ENCODE measurements at regions not wholly inside any gene's neighbourhood (a gene's known extent, or its start where the extent isn't known, plus 50 kb on each side); places are given as distances from the start of the nearest gene placed in this dataset.

DNA sequence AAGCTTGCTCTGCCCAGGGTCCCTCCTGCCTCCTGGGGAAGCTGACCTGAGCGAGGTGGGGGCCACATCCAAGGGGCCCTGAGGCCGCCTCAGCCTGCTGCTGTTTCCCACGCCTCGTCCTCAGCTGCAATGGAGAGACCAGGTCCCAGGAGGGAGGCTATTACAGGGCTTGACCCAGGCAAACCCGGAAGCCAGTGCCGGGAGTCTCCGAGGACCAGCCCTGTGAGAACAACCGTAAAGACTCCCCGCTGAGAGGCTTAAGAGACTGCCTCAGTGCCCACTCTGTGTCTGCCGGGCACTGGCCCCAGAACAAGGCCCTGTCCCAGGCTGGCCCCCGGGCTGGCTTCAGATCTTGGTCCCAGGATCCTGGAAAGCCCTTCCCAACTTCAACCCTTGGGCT is 124.3 kb upstream of the FGF3 start:
- Histone ChIP-seq H3K9ac (ENCODE audit: low read length) (no peak overlapping the region), H3K9me3 (ENCODE audit: control extremely low read depth in 1 of 3, control insufficient read depth in 2 of 3, insufficient read depth in 1 of 3, low read length in 2 of 3) (peaks cover 0 to 10% (median 0%) of the 10 kb centered on the region in 3 donors), H3K4me2 (replicated peaks; ENCODE audit: low read depth, low read length, poor library complexity, severe bottlenecking) (no peak overlapping the region), H3K36me3 (replicated peaks in 1 of 2; ENCODE audit: control extremely low read depth in 1 of 2, control insufficient read depth in 1 of 2, extremely low read depth in 1 of 2, insufficient read depth in 2 of 2, low read length in 1 of 2) (no peaks in the 10 kb centered on the region), H3K4me1 (ENCODE audit: control insufficient read depth in 2 of 2, insufficient read depth in 2 of 2, low read length in 2 of 2) (no peaks in the 10 kb centered on the region), H3K4me3 (ENCODE audit: control extremely low read depth in 1 of 5, extremely low read depth in 1 of 5, insufficient read depth in 1 of 5, low read depth in 2 of 5, low read length in 4 of 5) (no peak overlapping the region), H3K27me3 (replicated peaks in 1 of 4; ENCODE audit: control extremely low read depth in 1 of 4, control insufficient read depth in 3 of 4, insufficient read depth in 4 of 4, low read length in 3 of 4) (peaks cover 0 to 13% (median 0%) of the 10 kb centered on the region in 4 experiments), H3K27ac (ENCODE audit: low read length in 2 of 2) (no peak overlapping the region), H2AFZ (ENCODE audit: insufficient read depth, low read depth, low read length, poor library complexity, severe bottlenecking) (no peak overlapping the region), H3K79me2 (ENCODE audit: control insufficient read depth, insufficient read depth, low read length) (no peaks in the 10 kb centered on the region), H4K20me1 (ENCODE audit: control insufficient read depth, insufficient read depth, low read length, poor library complexity, severe bottlenecking) (no peaks in the 10 kb centered on the region)
- Mint-ChIP-seq H3K9me3 (ENCODE audit: insufficient read depth) (no peaks in the 10 kb centered on the region), H3K4me3 (no peak overlapping the region), H3K4me1 (no peaks in the 10 kb centered on the region), H3K27ac (no peak overlapping the region), H3K27me3 (peaks cover 28% of the 10 kb centered on the region)
- TF ChIP-seq, protein P1, sequence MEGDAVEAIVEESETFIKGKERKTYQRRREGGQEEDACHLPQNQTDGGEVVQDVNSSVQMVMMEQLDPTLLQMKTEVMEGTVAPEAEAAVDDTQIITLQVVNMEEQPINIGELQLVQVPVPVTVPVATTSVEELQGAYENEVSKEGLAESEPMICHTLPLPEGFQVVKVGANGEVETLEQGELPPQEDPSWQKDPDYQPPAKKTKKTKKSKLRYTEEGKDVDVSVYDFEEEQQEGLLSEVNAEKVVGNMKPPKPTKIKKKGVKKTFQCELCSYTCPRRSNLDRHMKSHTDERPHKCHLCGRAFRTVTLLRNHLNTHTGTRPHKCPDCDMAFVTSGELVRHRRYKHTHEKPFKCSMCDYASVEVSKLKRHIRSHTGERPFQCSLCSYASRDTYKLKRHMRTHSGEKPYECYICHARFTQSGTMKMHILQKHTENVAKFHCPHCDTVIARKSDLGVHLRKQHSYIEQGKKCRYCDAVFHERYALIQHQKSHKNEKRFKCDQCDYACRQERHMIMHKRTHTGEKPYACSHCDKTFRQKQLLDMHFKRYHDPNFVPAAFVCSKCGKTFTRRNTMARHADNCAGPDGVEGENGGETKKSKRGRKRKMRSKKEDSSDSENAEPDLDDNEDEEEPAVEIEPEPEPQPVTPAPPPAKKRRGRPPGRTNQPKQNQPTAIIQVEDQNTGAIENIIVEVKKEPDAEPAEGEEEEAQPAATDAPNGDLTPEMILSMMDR (IDR thresholded peaks at IDR 0.05): no peak
- TF ChIP-seq EZH2 (IDR thresholded peaks at IDR 0.05; ENCODE audit: borderline replicate concordance, insufficient read depth, low read depth, low read length, poor library complexity, severe bottlenecking): no peak
- intact Hi-C loops (cut with micrococcal nuclease): no loop called here
- WGBS (ENCODE audit: insufficient coverage): 78% methylated on average over 11 of the region's 11 CpGs
- ChIA-PET CTCF (no interaction called here), POLR2A (no interaction called here)
- DNase-seq (no peak), ATAC-seq (ENCODE audit: low read depth) (no peak)

- no peak for TF ChIP-seq EZH2 (IDR thresholded peaks at IDR 0.05; ENCODE audit: borderline replicate concordance, insufficient read depth, low read depth, low read length, poor library complexity, severe bottlenecking)
- TF ChIP-seq, protein P1 (IDR thresholded peaks at IDR 0.05): no peak
- Mint-ChIP-seq H3K9me3 (ENCODE audit: insufficient read depth) (no peaks in the 10 kb centered on the region), H3K4me3 (no peak overlapping the region), H3K27me3 (peaks cover 28% of the 10 kb centered on the region), H3K4me1 (no peaks in the 10 kb centered on the region), H3K27ac (no peak overlapping the region)
- H3K79me2 ChIP-seq (ENCODE audit: control insufficient read depth, insufficient read depth, low read length): no peaks in the 10 kb centered on the region
- H3K27ac ChIP-seq (ENCODE audit: low read length in 2 of 2): no peak overlapping the region
- no peak overlapping the region for H3K4me3 ChIP-seq (ENCODE audit: control extremely low read depth in 1 of 5, extremely low read depth in 1 of 5, insufficient read depth in 1 of 5, low read depth in 2 of 5, low read length in 4 of 5)
- no peak for ATAC-seq (ENCODE audit: low read depth)
- peaks cover 0 to 13% (median 0%) of the 10 kb centered on the region in 3 donors for H3K9me3 ChIP-seq (ENCODE audit: control extremely low read depth in 1 of 3, control insufficient read depth in 2 of 3, insufficient read depth in 1 of 3, low read length in 2 of 3)
- DNase-seq: no peak
- POLR2A ChIA-PET: no interaction called here
- H3K4me1 ChIP-seq (ENCODE audit: control insufficient read depth in 2 of 2, insufficient read depth in 2 of 2, low read length in 2 of 2): no peaks in the 10 kb centered on the region
- no peak overlapping the region for H3K4me2 ChIP-seq (replicated peaks; ENCODE audit: low read depth, low read length, poor library complexity, severe bottlenecking)
- intact Hi-C loops (cut with micrococcal nuclease): no loop called here
- no peak overlapping the region for H3K9ac ChIP-seq (ENCODE audit: low read length)
- WGBS (ENCODE audit: insufficient coverage): 78% methylated on average over 10 of the region's 10 CpGs
- H2AFZ ChIP-seq (ENCODE audit: insufficient read depth, low read depth, low read length, poor library complexity, severe bottlenecking): no peak overlapping the region
- peaks cover 0 to 15% (median 0%) of the 10 kb centered on the region in 4 experiments for H3K27me3 ChIP-seq (replicated peaks in 1 of 4; ENCODE audit: control extremely low read depth in 1 of 4, control insufficient read depth in 3 of 4, insufficient read depth in 4 of 4, low read length in 3 of 4)
- CTCF ChIA-PET: no interaction called here
- H4K20me1 ChIP-seq (ENCODE audit: control insufficient read depth, insufficient read depth, low read length, poor library complexity, severe bottlenecking): no peaks in the 10 kb centered on the region
- no peaks in the 10 kb centered on the region for H3K36me3 ChIP-seq (replicated peaks in 1 of 2; ENCODE audit: control extremely low read depth in 1 of 2, control insufficient read depth in 1 of 2, extremely low read depth in 1 of 2, insufficient read depth in 2 of 2, low read length in 1 of 2)
Observed at GRCh38 chr11:69944146-69944795, 125.1 kb upstream of the FGF3 start.
